Spleen (tissue), 7 donors: ENCODE measurements at regions not wholly inside any gene's neighbourhood (a gene's known extent, or its start where the extent isn't known, plus 50 kb on each side); places are given as distances from the start of the nearest gene placed in this dataset.

Experiments
- CTCF ChIP-seq, 11 experiments: fragments of 200-600 bp in 7 of 11; fragments of 450-650 bp in 4 of 11; sonication (generic) in 4 of 11; IDR thresholded peaks in 8 of 11; conservative IDR thresholded peaks in 3 of 11; 1 replicate in 7 of 11; 2 replicates in 4 of 11; pipeline versions ENCODE4 v1.4.0 to v1.8.0; 2016 to 2021; ENCODE audit warnings: antibody characterized with exemption in 11 of 11, inconsistent platforms in 4 of 11, mild to moderate bottlenecking in 1 of 11
- POLR2A ChIP-seq, 3 donors: fragments of 450-650 bp; IDR thresholded peaks; one replicate each; pipeline ENCODE4 v1.5.1; 2017; ENCODE audit warnings: antibody characterized with exemption in 3 of 3, mild to moderate bottlenecking in 1 of 3
- POLR2AphosphoS5 ChIP-seq, 3 donors: sonication (generic); formaldehyde crosslinking; IDR thresholded peaks; one replicate each; pipeline ENCODE4 v1.5.1; 2017; ENCODE audit warnings: antibody characterized with exemption in 3 of 3
- donor health status: DM: no; HTN: no; CAD: no; lungs with moderate emphysema.
- donor health status: DM: no; HTN: no; CAD: no.
- donor health status: DM: no; HTN: no; CAD: no.

- no peak for TF ChIP-seq POLR2A (IDR thresholded peaks at IDR 0.05)
- TF ChIP-seq CTCF (IDR thresholded peaks at IDR 0.05 in 8 of 11, conservative IDR thresholded peaks at IDR 0.05 in 3 of 11), result no peak
- TF ChIP-seq POLR2AphosphoS5 (IDR thresholded peaks at IDR 0.05), result no peak
Measured at GRCh38 chr17:71033336-71033735, 864.0 kb downstream of the KCNJ2 start.
